RWPE1 (cell line): ENCODE measurements at regions not wholly inside any gene's neighbourhood (a gene's known extent, or its start where the extent isn't known, plus 50 kb on each side); places are given as distances from the start of the nearest gene placed in this dataset.

ENCODE experiments used
- CTCF ChIA-PET: fragments of 350-600 bp; sonication (Branson Sonifier 250); formaldehyde crosslinking; extraction: SDS; loops from one replicate; lab custom pipeline; 2021; lab: Yijun Ruan, JAX
- POLR2A ChIA-PET: fragments of 400-600 bp; formaldehyde crosslinking; extraction: SDS; loops from one replicate; lab custom pipeline; 2020; ENCODE audit warnings: antibody characterized with exemption; ENCODE audit not compliant: low non-redundant PET; lab: Yijun Ruan, JAX
- DNase-seq: peaks from one replicate; pipeline ENCODE4 v3.0.0; 2012; ENCODE audit warnings: low spot score
- H3K27ac ChIP-seq: fragments of 450-650 bp; 2 replicates; pipeline ENCODE4 v1.5.1; 2017
- TF ChIP-seq, protein P1 (sequence below): fragments of 450-650 bp; conservative IDR thresholded peaks from 2 replicates; pipeline ENCODE4 v1.5.1; 2017; ENCODE audit warnings: low read depth, mild to moderate bottlenecking

DNA sequence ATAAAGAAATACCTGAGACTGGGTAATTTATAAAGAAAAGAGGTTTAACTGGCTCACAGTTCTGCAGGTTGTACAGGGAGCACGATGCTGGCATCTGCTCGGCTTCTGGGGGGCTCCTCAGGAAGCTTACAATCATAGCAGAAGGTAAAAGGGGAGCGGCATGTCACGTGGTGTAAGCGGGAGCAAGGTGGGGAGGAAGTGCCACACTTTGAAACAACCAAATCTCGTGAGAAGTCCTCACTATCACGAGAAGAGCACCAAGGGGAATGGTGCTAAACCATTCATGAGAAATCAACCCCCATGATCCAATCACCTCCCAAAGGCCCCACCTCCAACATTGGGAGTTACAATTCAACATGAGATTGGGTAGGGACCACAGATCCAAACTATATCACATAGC is 67.7 kb downstream of the AKR1B1 start:
- ChIA-PET CTCF (no interaction called here), POLR2A (no interaction called here)
- DNase-seq: no peak
- H3K27ac ChIP-seq: no peak overlapping the region
- TF ChIP-seq, protein P1, sequence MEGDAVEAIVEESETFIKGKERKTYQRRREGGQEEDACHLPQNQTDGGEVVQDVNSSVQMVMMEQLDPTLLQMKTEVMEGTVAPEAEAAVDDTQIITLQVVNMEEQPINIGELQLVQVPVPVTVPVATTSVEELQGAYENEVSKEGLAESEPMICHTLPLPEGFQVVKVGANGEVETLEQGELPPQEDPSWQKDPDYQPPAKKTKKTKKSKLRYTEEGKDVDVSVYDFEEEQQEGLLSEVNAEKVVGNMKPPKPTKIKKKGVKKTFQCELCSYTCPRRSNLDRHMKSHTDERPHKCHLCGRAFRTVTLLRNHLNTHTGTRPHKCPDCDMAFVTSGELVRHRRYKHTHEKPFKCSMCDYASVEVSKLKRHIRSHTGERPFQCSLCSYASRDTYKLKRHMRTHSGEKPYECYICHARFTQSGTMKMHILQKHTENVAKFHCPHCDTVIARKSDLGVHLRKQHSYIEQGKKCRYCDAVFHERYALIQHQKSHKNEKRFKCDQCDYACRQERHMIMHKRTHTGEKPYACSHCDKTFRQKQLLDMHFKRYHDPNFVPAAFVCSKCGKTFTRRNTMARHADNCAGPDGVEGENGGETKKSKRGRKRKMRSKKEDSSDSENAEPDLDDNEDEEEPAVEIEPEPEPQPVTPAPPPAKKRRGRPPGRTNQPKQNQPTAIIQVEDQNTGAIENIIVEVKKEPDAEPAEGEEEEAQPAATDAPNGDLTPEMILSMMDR: no peak

DNA sequence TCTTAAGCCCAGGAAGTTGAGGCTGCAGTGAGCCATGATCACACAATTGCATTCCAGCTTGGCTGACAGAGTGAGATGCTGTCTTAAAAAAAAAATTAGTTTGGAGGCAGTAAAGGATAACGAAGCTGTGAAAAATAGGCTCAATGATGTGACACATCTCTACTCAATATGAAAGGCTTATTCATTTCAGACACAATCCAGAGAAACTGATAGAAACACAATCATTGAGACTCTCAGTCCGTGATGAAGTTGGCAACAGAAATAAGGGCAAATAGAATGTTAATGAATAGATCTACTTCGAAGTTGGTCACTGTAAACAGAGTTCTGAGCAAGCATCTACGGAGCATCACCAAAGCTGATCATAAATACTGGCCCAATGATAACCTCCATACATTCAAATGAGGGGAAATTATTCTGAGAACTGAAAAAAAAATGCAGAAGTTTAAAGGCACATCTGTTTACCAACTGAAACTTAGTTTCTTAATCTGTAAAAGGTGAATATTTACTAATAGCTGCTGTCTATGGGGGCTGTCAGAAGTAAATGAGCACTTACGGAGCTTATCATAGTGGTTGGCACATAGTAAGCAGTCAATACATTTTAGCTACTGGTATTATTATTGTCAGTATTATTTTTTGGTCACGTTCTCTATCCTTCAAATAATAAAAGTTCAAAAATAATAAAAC is 70.4 kb downstream of the AKR1B1 start:
- TF ChIP-seq, protein P1: no peak
- POLR2A ChIA-PET: interaction anchor here (0.5 to 0.6 kb wide), 2 partner anchors 304 to 1452 kb away, joined by 3 to 9 read pairs; no protein-coding TSS in a partner anchor
- no peak for DNase-seq
- CTCF ChIA-PET: no interaction called here
- no peak overlapping the region for H3K27ac ChIP-seq

DNA sequence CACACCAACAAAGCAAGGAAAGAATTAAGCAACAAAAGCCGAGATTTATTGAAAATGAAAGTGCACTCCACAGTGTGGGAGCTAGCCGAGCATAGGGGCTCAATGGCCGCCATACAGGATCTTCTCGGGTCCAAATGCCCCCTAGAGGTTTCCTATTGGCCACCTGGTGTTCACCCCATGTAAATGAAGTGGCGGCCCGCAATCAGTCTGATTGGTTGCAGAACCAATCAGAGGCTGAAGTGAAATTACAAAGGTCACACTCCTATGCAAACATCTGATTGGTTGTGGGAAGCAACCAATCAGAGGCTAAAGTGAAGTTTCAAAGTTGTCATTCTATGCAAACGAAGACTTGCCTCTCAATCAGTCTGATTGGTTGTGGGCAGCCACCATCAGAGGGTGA is 61.8 kb upstream of the SLC35B4 start:
- POLR2A ChIA-PET: no interaction called here
- DNase-seq: no peak
- H3K27ac ChIP-seq: no peak overlapping the region
- CTCF ChIA-PET: no interaction called here
- TF ChIP-seq, protein P1: no peak

DNA sequence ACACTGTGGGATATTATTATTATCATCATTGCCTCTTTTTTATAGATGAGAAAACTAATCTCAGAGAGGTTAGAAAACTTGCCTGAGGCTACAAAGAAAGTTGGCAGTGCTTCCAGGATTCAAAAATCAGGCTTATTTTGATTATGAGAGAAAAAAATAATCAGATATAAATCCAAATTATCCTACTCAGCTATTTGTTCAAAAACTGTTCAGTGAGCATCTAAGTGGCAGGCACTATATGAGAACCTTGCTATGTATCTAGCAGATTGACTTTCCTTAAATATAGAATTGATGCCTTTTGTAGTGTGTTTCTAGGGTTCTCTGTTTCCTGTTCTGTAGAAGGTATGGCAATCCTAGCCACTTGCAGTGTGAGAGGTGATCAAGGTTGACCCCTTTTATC is 60.0 kb upstream of the SLC35B4 start:
- POLR2A ChIA-PET: no interaction called here
- CTCF ChIA-PET: no interaction called here

DNA sequence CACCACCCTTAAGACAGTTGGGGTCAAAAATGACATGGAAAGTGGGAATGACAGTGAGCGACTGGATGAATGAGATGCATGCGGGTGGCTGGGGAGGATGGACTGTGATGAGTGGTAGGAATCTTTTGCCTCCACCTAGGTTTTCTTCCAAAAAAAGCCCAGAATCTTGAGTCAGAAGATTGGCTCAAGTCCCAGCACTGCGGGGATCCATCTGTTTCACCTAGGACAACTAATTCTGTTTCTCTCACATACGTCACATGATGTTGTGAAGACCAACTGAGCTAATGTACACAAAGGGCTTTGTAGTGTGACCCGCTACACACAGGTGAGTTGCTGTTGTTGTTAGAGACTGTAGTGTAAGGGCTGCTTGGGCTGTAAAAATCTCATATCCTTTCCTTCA is 58.5 kb upstream of the SLC35B4 start:
- CTCF ChIA-PET: interaction anchor here (0.6 kb wide), 1 partner anchor 69 kb away, joined by 3 read pairs; no protein-coding TSS in a partner anchor
- POLR2A ChIA-PET: no interaction called here
- DNase-seq: no peak
- TF ChIP-seq, protein P1: no peak
- H3K27ac ChIP-seq: no peak overlapping the region

More for the DNA sequence above, 60.0 kb upstream of the SLC35B4 start:
- DNase-seq: no peak
- TF ChIP-seq, protein P1: no peak
- H3K27ac ChIP-seq: no peak overlapping the region

DNA sequence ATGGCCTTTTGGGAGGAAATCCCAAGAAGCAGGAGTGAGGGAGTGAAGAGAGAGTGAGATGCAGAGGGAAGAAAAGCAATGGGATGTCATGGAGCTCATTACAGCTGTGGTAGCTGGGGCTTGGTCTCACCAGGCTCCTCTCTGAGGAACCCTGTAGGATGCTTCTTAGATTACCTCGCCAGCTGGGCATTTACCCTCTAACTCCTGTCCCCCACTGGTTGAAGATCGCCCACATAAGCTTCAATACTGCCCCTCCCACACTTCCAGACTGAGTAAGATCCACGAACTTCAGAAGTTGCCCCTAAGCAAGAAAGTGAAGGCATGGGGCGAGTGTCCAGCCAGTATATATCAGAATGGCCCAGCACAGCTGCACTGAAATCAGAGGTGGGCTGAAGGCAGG is 58.1 kb upstream of the SLC35B4 start:
- no peak for DNase-seq
- no peak overlapping the region for H3K27ac ChIP-seq
- ChIA-PET CTCF (interaction anchor here (0.6 kb wide), 1 partner anchor 69 kb away, joined by 3 read pairs; no protein-coding TSS in a partner anchor), POLR2A (no interaction called here)
- TF ChIP-seq, protein P1: no peak
